ENCODE measurements at regions not wholly inside any gene's neighbourhood (a gene's known extent, or its start where the extent isn't known, plus 50 kb on each side); places are given as distances from the start of the nearest gene placed in this dataset.

GRCh38 chr6:21713481-21713880 lies 119.9 kb downstream of the SOX4 start:
- Mint-ChIP-seq H3K9me3 (ENCODE audit: low read depth, unreplicated experiment) (no peaks in the 10 kb centered on the region), H3K27me3 (ENCODE audit: unreplicated experiment) (no peaks in the 10 kb centered on the region), H3K4me1 (ENCODE audit: low read depth, unreplicated experiment) (no peaks in the 10 kb centered on the region), H3K36me3 (ENCODE audit: insufficient read depth, unreplicated experiment) (no peaks in the 10 kb centered on the region), H3K27ac (ENCODE audit: unreplicated experiment) (no peak overlapping the region), H3K4me3 (ENCODE audit: low read depth, unreplicated experiment) (no peak overlapping the region)
- TF ChIP-seq, protein P1, sequence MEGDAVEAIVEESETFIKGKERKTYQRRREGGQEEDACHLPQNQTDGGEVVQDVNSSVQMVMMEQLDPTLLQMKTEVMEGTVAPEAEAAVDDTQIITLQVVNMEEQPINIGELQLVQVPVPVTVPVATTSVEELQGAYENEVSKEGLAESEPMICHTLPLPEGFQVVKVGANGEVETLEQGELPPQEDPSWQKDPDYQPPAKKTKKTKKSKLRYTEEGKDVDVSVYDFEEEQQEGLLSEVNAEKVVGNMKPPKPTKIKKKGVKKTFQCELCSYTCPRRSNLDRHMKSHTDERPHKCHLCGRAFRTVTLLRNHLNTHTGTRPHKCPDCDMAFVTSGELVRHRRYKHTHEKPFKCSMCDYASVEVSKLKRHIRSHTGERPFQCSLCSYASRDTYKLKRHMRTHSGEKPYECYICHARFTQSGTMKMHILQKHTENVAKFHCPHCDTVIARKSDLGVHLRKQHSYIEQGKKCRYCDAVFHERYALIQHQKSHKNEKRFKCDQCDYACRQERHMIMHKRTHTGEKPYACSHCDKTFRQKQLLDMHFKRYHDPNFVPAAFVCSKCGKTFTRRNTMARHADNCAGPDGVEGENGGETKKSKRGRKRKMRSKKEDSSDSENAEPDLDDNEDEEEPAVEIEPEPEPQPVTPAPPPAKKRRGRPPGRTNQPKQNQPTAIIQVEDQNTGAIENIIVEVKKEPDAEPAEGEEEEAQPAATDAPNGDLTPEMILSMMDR (IDR thresholded peaks at IDR 0.05; ENCODE audit: unreplicated experiment) = no peak
- DNase-seq = no peak
- intact Hi-C loops (cut with micrococcal nuclease; ENCODE audit: unreplicated experiment) = no loop called here
- CTCF ChIA-PET = interaction anchor here (1.5 kb wide), 1 partner anchor 10 kb away, joined by 3 read pairs; no protein-coding TSS in a partner anchor
- no TSS peak for BruUV-seq (replicated peaks)

- TF ChIP-seq, protein P1 (IDR thresholded peaks at IDR 0.05; ENCODE audit: unreplicated experiment) = no peak
- intact Hi-C loops (cut with micrococcal nuclease; ENCODE audit: unreplicated experiment) = no loop called here
- Mint-ChIP-seq H3K4me3 (ENCODE audit: low read depth, unreplicated experiment) (no peak overlapping the region), H3K36me3 (ENCODE audit: insufficient read depth, unreplicated experiment) (no peaks in the 10 kb centered on the region), H3K27ac (ENCODE audit: unreplicated experiment) (no peak overlapping the region), H3K27me3 (ENCODE audit: unreplicated experiment) (no peaks in the 10 kb centered on the region), H3K9me3 (ENCODE audit: low read depth, unreplicated experiment) (peaks cover 8% of the 10 kb centered on the region), H3K4me1 (ENCODE audit: low read depth, unreplicated experiment) (no peaks in the 10 kb centered on the region)
- no TSS peak for BruUV-seq (replicated peaks)
- CTCF ChIA-PET = interaction anchor here (0.6 to 0.7 kb wide), 3 partner anchors 39 to 859 kb away, joined by 3 to 5 read pairs (median 3); no protein-coding TSS in a partner anchor
- no peak for DNase-seq
Observed at GRCh38 chr6:21715180-21715579, 121.6 kb downstream of the SOX4 start.

- Mint-ChIP-seq H3K27me3 (ENCODE audit: unreplicated experiment) (no peaks in the 10 kb centered on the region), H3K4me1 (ENCODE audit: low read depth, unreplicated experiment) (peaks cover 14% of the 10 kb centered on the region), H3K36me3 (ENCODE audit: insufficient read depth, unreplicated experiment) (no peaks in the 10 kb centered on the region), H3K9me3 (ENCODE audit: low read depth, unreplicated experiment) (peaks cover 8% of the 10 kb centered on the region), H3K27ac (ENCODE audit: unreplicated experiment) (no peak overlapping the region), H3K4me3 (ENCODE audit: low read depth, unreplicated experiment) (no peak overlapping the region)
- no TSS peak for BruUV-seq (replicated peaks)
- CTCF ChIA-PET = interaction anchor here (1.2 to 1.5 kb wide), 2 partner anchors 9 to 256 kb away, joined by 3 read pairs; no protein-coding TSS in a partner anchor
- DNase-seq = no peak
- intact Hi-C loops (cut with micrococcal nuclease; ENCODE audit: unreplicated experiment) = no loop called here
- TF ChIP-seq, protein P1 (IDR thresholded peaks at IDR 0.05; ENCODE audit: unreplicated experiment) = no peak
Observed at GRCh38 chr6:21722510-21722909, 129.0 kb downstream of the SOX4 start.

GRCh38 chr6:21726676-21727075 lies 133.1 kb downstream of the SOX4 start:
- H3K27ac Mint-ChIP-seq (ENCODE audit: unreplicated experiment) = no peak overlapping the region

More at GRCh38 chr6:21726676-21727075, 133.1 kb downstream of the SOX4 start:
- CTCF ChIA-PET = interaction anchor here (2.2 kb wide), 1 partner anchor 15 kb away, joined by 6 read pairs; no protein-coding TSS in a partner anchor
- H3K27me3 Mint-ChIP-seq (ENCODE audit: unreplicated experiment) = no peaks in the 10 kb centered on the region
- DNase-seq = no peak
- H3K4me3 Mint-ChIP-seq (ENCODE audit: low read depth, unreplicated experiment) = no peak overlapping the region
- TF ChIP-seq, protein P1 (IDR thresholded peaks at IDR 0.05; ENCODE audit: unreplicated experiment) = no peak
- no peaks in the 10 kb centered on the region for H3K36me3 Mint-ChIP-seq (ENCODE audit: insufficient read depth, unreplicated experiment)
- BruUV-seq (replicated peaks) = no TSS peak
- H3K9me3 Mint-ChIP-seq (ENCODE audit: low read depth, unreplicated experiment) = no peaks in the 10 kb centered on the region
- intact Hi-C loops (cut with micrococcal nuclease; ENCODE audit: unreplicated experiment) = no loop called here
- H3K4me1 Mint-ChIP-seq (ENCODE audit: low read depth, unreplicated experiment) = peaks cover 29% of the 10 kb centered on the region

Measured in Calu3 (cell line).